ENCODE measurements at regions not wholly inside any gene's neighbourhood (a gene's known extent, or its start where the extent isn't known, plus 50 kb on each side); places are given as distances from the start of the nearest gene placed in this dataset.

GRCh38 chr2:160753331-160753654, 259.7 kb upstream of the RBMS1 start:
- TF ChIP-seq CTCF (IDR thresholded peaks at IDR 0.05) (no peak), POLR2A (IDR thresholded peaks at IDR 0.05) (no peak)

All from tibial nerve (tissue), 3 donors.